Neuronal stem cell (in vitro differentiated cells): ENCODE measurements at regions not wholly inside any gene's neighbourhood (a gene's known extent, or its start where the extent isn't known, plus 50 kb on each side); places are given as distances from the start of the nearest gene placed in this dataset.
"Not testable (repeated sequence)": the region's sequence is repeated elsewhere in the genome, so short reads cannot be mapped to it uniquely, and the experiment has no call there.

Experiments used
- DNase-seq: peaks from one replicate; pipeline ENCODE4 v3.0.0-alpha.2; 2013; ENCODE audit warnings: low spot score
- H2AFZ ChIP-seq: one replicate; pipeline ENCODE4 v1.6.1; 2013; ENCODE audit warnings: mild to moderate bottlenecking, low read length, inconsistent platforms
- H2AK5ac ChIP-seq: 2 replicates; pipeline ENCODE4 v1.6.1; 2013; ENCODE audit warnings: low read depth, mild to moderate bottlenecking, inconsistent platforms, low read length, moderate library complexity, mixed read lengths
- H2BK120ac ChIP-seq: 2 replicates; pipeline ENCODE4 v1.6.1; 2013; ENCODE audit warnings: low read depth, mild to moderate bottlenecking, inconsistent platforms, low read length, moderate library complexity, mixed read lengths
- H2BK12ac ChIP-seq: one replicate; pipeline ENCODE4 v1.6.1; 2013; ENCODE audit warnings: low read length, inconsistent platforms
- H2BK15ac ChIP-seq: 2 replicates; pipeline ENCODE4 v1.6.1; 2013; ENCODE audit warnings: mild to moderate bottlenecking, low read length, inconsistent platforms, mixed read lengths
- H2BK5ac ChIP-seq: one replicate; pipeline ENCODE4 v1.6.1; 2013; ENCODE audit warnings: inconsistent platforms, mild to moderate bottlenecking, low read length, moderate library complexity
- H3K14ac ChIP-seq: one replicate; pipeline ENCODE4 v1.6.1; 2013; ENCODE audit warnings: low read length, inconsistent platforms
- H3K18ac ChIP-seq: 2 replicates; pipeline ENCODE4 v1.6.1; 2013; ENCODE audit warnings: low read length, inconsistent platforms
- H3K23ac ChIP-seq: 2 replicates; pipeline ENCODE4 v1.6.1; 2013; ENCODE audit warnings: low read depth, mild to moderate bottlenecking, mixed read lengths, low read length, inconsistent platforms; ENCODE audit not compliant: poor library complexity
- H3K27ac ChIP-seq: replicated peaks from 3 replicates; pipeline ENCODE4 v1.5.1; 2013; ENCODE audit warnings: low read length, inconsistent platforms
- H3K27me3 ChIP-seq, 3 experiments: 2 replicates each; pipeline ENCODE4 v1.6.1; 2013; ENCODE audit warnings: low read length in 3 of 3, mild to moderate bottlenecking in 2 of 3, inconsistent platforms in 1 of 3, low read depth in 1 of 3, mixed read lengths in 1 of 3, moderate library complexity in 1 of 3; ENCODE audit not compliant: control insufficient read depth in 3 of 3, insufficient read depth in 3 of 3
- H3K36me3 ChIP-seq, 2 donors: replicated peaks in 1 of 2; 2 replicates each; pipeline ENCODE4 v1.6.1; 2013; ENCODE audit warnings: low read length in 2 of 2; ENCODE audit not compliant: control insufficient read depth in 2 of 2, insufficient read depth in 2 of 2
- H3K4ac ChIP-seq: 2 replicates; pipeline ENCODE4 v1.6.1; 2013; ENCODE audit warnings: inconsistent platforms, mild to moderate bottlenecking, low read length, moderate library complexity
- H3K4me1 ChIP-seq, 2 donors: 1 replicate in 1 of 2; 2 replicates in 1 of 2; pipeline ENCODE4 v1.6.1; 2013; ENCODE audit warnings: low read length in 2 of 2, low read depth in 1 of 2; ENCODE audit not compliant: control insufficient read depth in 2 of 2, insufficient read depth in 1 of 2
- H3K4me2 ChIP-seq: one replicate; pipeline ENCODE4 v1.6.1; 2013; ENCODE audit warnings: mild to moderate bottlenecking, low read length, inconsistent platforms; ENCODE audit not compliant: insufficient read depth, poor library complexity, severe bottlenecking
- H3K4me3 ChIP-seq, 2 donors: 2 replicates each; pipeline ENCODE4 v1.5.1; 2013; ENCODE audit warnings: low read length in 2 of 2, mild to moderate bottlenecking in 2 of 2, inconsistent platforms in 1 of 2, moderate library complexity in 1 of 2
- H3K79me1 ChIP-seq: one replicate; pipeline ENCODE4 v1.6.1; 2013; ENCODE audit warnings: low read depth, mild to moderate bottlenecking, inconsistent platforms, low read length, moderate library complexity
- H3K9ac ChIP-seq: one replicate; pipeline ENCODE4 v1.6.1; 2013; ENCODE audit warnings: mild to moderate bottlenecking, low read depth, low read length, inconsistent platforms; ENCODE audit not compliant: poor library complexity
- H3K9me3 ChIP-seq, 2 donors: replicated peaks in 1 of 2; 2 replicates each; pipeline versions ENCODE3 to v1.6.1; 2013; ENCODE audit warnings: low read length in 2 of 2, mild to moderate bottlenecking in 2 of 2, inconsistent platforms in 1 of 2, low read depth in 1 of 2, mixed read lengths in 1 of 2, moderate library complexity in 1 of 2; ENCODE audit not compliant: control insufficient read depth in 2 of 2, insufficient read depth in 1 of 2
- H4K8ac ChIP-seq: one replicate; pipeline ENCODE4 v1.6.1; 2013; ENCODE audit warnings: low read depth, mild to moderate bottlenecking, inconsistent platforms, low read length, moderate library complexity
- H4K91ac ChIP-seq: one replicate; pipeline ENCODE4 v1.6.1; 2013; ENCODE audit warnings: low read length, low read depth, mild to moderate bottlenecking, inconsistent platforms; ENCODE audit not compliant: poor library complexity
- WGBS, 2 donors: extraction: QIAGEN DNeasy Blood & Tissue Kit; methylation state at CpG; one replicate each; pipeline ENCODE4 v1.1.7; 2013; ENCODE audit warnings: missing lambda C conversion rate in 2 of 2, mixed read lengths in 1 of 2; ENCODE audit not compliant: insufficient read length in 2 of 2, insufficient replicate concordance in 1 of 2; ENCODE audit errors: extremely low coverage in 2 of 2; 5-methylcytosine and 5-hydroxymethylcytosine counted together

- H3K4me2 ChIP-seq, H2BK5ac ChIP-seq, H3K27ac ChIP-seq, H3K14ac ChIP-seq, H2BK12ac ChIP-seq, H2BK120ac ChIP-seq, H3K4me1 ChIP-seq, H3K4me3 ChIP-seq, H3K23ac ChIP-seq, H3K18ac ChIP-seq, H3K9me3 ChIP-seq, H3K27me3 ChIP-seq, H3K9ac ChIP-seq, H3K79me1 ChIP-seq, H3K36me3 ChIP-seq, DNase-seq, H4K8ac ChIP-seq, H3K4ac ChIP-seq, H2AFZ ChIP-seq, H2AK5ac ChIP-seq, H2BK15ac ChIP-seq, H4K91ac ChIP-seq: not testable (repeated sequence)
- WGBS, 2 donors: no CpG with 5 or more reads among the region's 5 CpGs
Observed at GRCh38 chr7:19549246-19549645, 159.6 kb downstream of the POLR1F start.

- H4K8ac ChIP-seq: no peak overlapping the region
- H2AFZ ChIP-seq: peak overlapping the region; percentile 78
- no peak overlapping the region for H3K14ac ChIP-seq
- no peaks in the 10 kb centered on the region for H3K36me3 ChIP-seq
- no peak overlapping the region for H2AK5ac ChIP-seq
- no peak for DNase-seq
- no peak overlapping the region for H3K4me2 ChIP-seq
- no CpG with 5 or more reads among the region's 4 CpGs for WGBS, 2 donors
- no peak overlapping the region for H3K18ac ChIP-seq
- no peak overlapping the region for H3K27ac ChIP-seq
- no peak overlapping the region for H3K9ac ChIP-seq
- H2BK15ac ChIP-seq: no peak overlapping the region
- no peak overlapping the region for H3K4me3 ChIP-seq
- H3K9me3 ChIP-seq: no peaks in the 10 kb centered on the region
- H3K4ac ChIP-seq: no peak overlapping the region
- no peak overlapping the region for H2BK120ac ChIP-seq
- H2BK5ac ChIP-seq: no peak overlapping the region
- no peak overlapping the region for H4K91ac ChIP-seq
- H3K23ac ChIP-seq: no peak overlapping the region
- peaks cover 4 to 7% of the 10 kb centered on the region in 2 donors for H3K4me1 ChIP-seq
- no peak overlapping the region for H2BK12ac ChIP-seq
- H3K27me3 ChIP-seq: no peaks in the 10 kb centered on the region
- H3K79me1 ChIP-seq: no peaks in the 10 kb centered on the region
Observed at GRCh38 chr7:19537942-19538401, 170.9 kb downstream of the POLR1F start.

- Histone ChIP-seq H4K91ac (no peak overlapping the region), H3K18ac (no peak overlapping the region), H3K27me3 (no peaks in the 10 kb centered on the region), H2AK5ac (no peak overlapping the region), H3K9me3 (no peaks in the 10 kb centered on the region), H2BK5ac (no peak overlapping the region), H2BK15ac (no peak overlapping the region), H3K14ac (no peak overlapping the region), H3K23ac (no peak overlapping the region), H3K4me2 (no peak overlapping the region), H4K8ac (no peak overlapping the region), H2BK12ac (no peak overlapping the region), H3K9ac (no peak overlapping the region), H2AFZ (no peak overlapping the region), H2BK120ac (no peak overlapping the region), H3K36me3 (no peaks in the 10 kb centered on the region), H3K4ac (no peak overlapping the region), H3K79me1 (no peaks in the 10 kb centered on the region), H3K27ac (no peak overlapping the region), H3K4me3 (no peak overlapping the region), H3K4me1 (peaks cover 4 to 7% of the 10 kb centered on the region in 2 donors)
- DNase-seq: no peak
- no CpG with 5 or more reads among the region's 1 CpG for WGBS, 2 donors
Observed at GRCh38 chr7:19533266-19533665, 175.6 kb downstream of the POLR1F start.

GRCh38 chr7:19530852-19531251 lies 178.0 kb downstream of the POLR1F start:
- H3K23ac ChIP-seq: no peak overlapping the region
- no peak overlapping the region for H2BK15ac ChIP-seq
- no peaks in the 10 kb centered on the region for H3K4me1 ChIP-seq
- H3K27ac ChIP-seq: no peak overlapping the region
- H3K4ac ChIP-seq: no peak overlapping the region
- H2AK5ac ChIP-seq: no peak overlapping the region
- H3K4me3 ChIP-seq: no peak overlapping the region
- no peaks in the 10 kb centered on the region for H3K36me3 ChIP-seq
- WGBS, 2 donors: no CpG with 5 or more reads among the region's 3 CpGs
- H2BK12ac ChIP-seq: no peak overlapping the region
- no peak overlapping the region for H3K4me2 ChIP-seq
- no peaks in the 10 kb centered on the region for H3K27me3 ChIP-seq
- no peaks in the 10 kb centered on the region for H3K9me3 ChIP-seq
- no peak for DNase-seq
- H3K79me1 ChIP-seq: no peaks in the 10 kb centered on the region
- no peak overlapping the region for H2AFZ ChIP-seq
- H3K9ac ChIP-seq: no peak overlapping the region
- no peak overlapping the region for H4K8ac ChIP-seq
- H3K14ac ChIP-seq: no peak overlapping the region
- no peak overlapping the region for H3K18ac ChIP-seq
- no peak overlapping the region for H4K91ac ChIP-seq
- H2BK120ac ChIP-seq: no peak overlapping the region
- H2BK5ac ChIP-seq: no peak overlapping the region
